H1 (cell line): ENCODE measurements at regions not wholly inside any gene's neighbourhood (a gene's known extent, or its start where the extent isn't known, plus 50 kb on each side); places are given as distances from the start of the nearest gene placed in this dataset.

ENCODE experiments used
- CTCF ChIA-PET: fragments of 300-600 bp; sonication (Branson Sonifier 250); formaldehyde crosslinking; loops from one replicate; lab custom pipeline; 2021; ENCODE audit not compliant: partially characterized antibody; lab: Charles Lee
- POLR2A ChIA-PET: fragments of 300-600 bp; sonication (Branson Sonifier 250); formaldehyde crosslinking; loops from one replicate; lab custom pipeline; 2021; ENCODE audit warnings: inconsistent platforms; ENCODE audit not compliant: partially characterized antibody; lab: Charles Lee
- DNase-seq, 2 experiments: peaks; one replicate each; pipeline versions ENCODE4 v3.0.0 to v3.0.0-alpha.2; 2010 to 2022; ENCODE audit warnings: low spot score in 2 of 2, low read depth in 1 of 2, mixed read lengths in 1 of 2
- FAIRE-seq: peaks from 2 replicates; lab custom pipeline; 2011; peaks lifted over from hg19 to GRCh38; lab: Jason Lieb, UNC
- H2AFZ ChIP-seq: 2 replicates; pipeline ENCODE4 v1.8.1; 2012; ENCODE audit warnings: low read length, inconsistent platforms
- H2AK5ac ChIP-seq: 2 replicates; pipeline ENCODE4 v1.6.1; 2013; ENCODE audit warnings: low read depth, low read length
- H2BK120ac ChIP-seq: replicated peaks from 2 replicates; pipeline ENCODE3; 2013; ENCODE audit warnings: low read depth, low read length, inconsistent platforms
- H2BK12ac ChIP-seq: 2 replicates; pipeline ENCODE4 v1.6.1; 2013; ENCODE audit warnings: low read depth, low read length
- H2BK15ac ChIP-seq: 2 replicates; pipeline ENCODE4 v1.6.1; 2013; ENCODE audit warnings: low read length
- H2BK20ac ChIP-seq: 2 replicates; pipeline ENCODE4 v1.6.1; 2013; ENCODE audit warnings: low read length
- H2BK5ac ChIP-seq: 2 replicates; pipeline ENCODE4 v1.6.1; 2013; ENCODE audit warnings: low read depth, low read length
- H3K14ac ChIP-seq: 2 replicates; pipeline ENCODE4 v1.6.1; 2013; ENCODE audit warnings: inconsistent platforms; ENCODE audit not compliant: insufficient read length
- H3K18ac ChIP-seq: 2 replicates; pipeline ENCODE4 v1.6.1; 2013; ENCODE audit warnings: low read length; ENCODE audit errors: extremely low read depth
- H3K23ac ChIP-seq: 2 replicates; pipeline ENCODE4 v1.6.1; 2013; ENCODE audit warnings: inconsistent platforms; ENCODE audit not compliant: insufficient read length
- H3K23me2 ChIP-seq: 2 replicates; pipeline ENCODE4 v1.6.1; 2013; ENCODE audit warnings: low read depth, low read length
- H3K27ac ChIP-seq: 2 replicates; pipeline ENCODE4 v1.6.1; 2011; ENCODE audit warnings: low read depth, low read length, inconsistent platforms
- H3K27me3 ChIP-seq, 4 experiments: replicated peaks in 1 of 4; 1 replicate in 1 of 4; 2 replicates in 3 of 4; pipeline versions ENCODE4 v1.6.1 to v1.8.1; 2011 to 2013; ENCODE audit warnings: low read length in 3 of 4, mild to moderate bottlenecking in 3 of 4, inconsistent platforms in 2 of 4, mixed read lengths in 2 of 4, moderate library complexity in 1 of 4; ENCODE audit not compliant: control insufficient read depth in 3 of 4, insufficient read depth in 3 of 4; ENCODE audit errors: extremely low read depth in 1 of 4
- H3K36me3 ChIP-seq, 4 experiments: 2 replicates each; pipeline versions ENCODE4 v1.6.1 to v1.8.1; 2011 to 2013; ENCODE audit warnings: mild to moderate bottlenecking in 4 of 4, low read length in 3 of 4, moderate library complexity in 2 of 4, control low read depth in 1 of 4, inconsistent platforms in 1 of 4; ENCODE audit not compliant: insufficient read depth in 4 of 4, control insufficient read depth in 2 of 4
- H3K4ac ChIP-seq: replicated peaks from 2 replicates; pipeline ENCODE3; 2013; ENCODE audit warnings: low read length, low read depth, mixed read lengths, inconsistent platforms; ENCODE audit not compliant: insufficient read length
- H3K4me1 ChIP-seq, 4 experiments: replicated peaks in 1 of 4; 1 replicate in 1 of 4; 2 replicates in 3 of 4; pipeline versions ENCODE4 v1.6.1 to v1.8.1; 2011 to 2013; ENCODE audit warnings: low read length in 3 of 4, inconsistent platforms in 2 of 4, mixed read lengths in 1 of 4; ENCODE audit not compliant: insufficient read depth in 4 of 4, control insufficient read depth in 3 of 4
- H3K4me2 ChIP-seq, 2 experiments: 2 replicates each; pipeline versions ENCODE4 v1.6.1 to v1.8.1; 2011 to 2013; ENCODE audit warnings: low read depth in 2 of 2, low read length in 2 of 2, control low read depth in 1 of 2, inconsistent platforms in 1 of 2, mild to moderate bottlenecking in 1 of 2; ENCODE audit not compliant: insufficient read depth in 1 of 2
- H3K4me3 ChIP-seq, 4 experiments: fragments of 200-600, 300-600 bp in 1 of 4; sonication (generic), shearing (Covaris generic), sonication (Bioruptor Twin) in 1 of 4; 2 replicates each; pipeline versions ENCODE4 v1.5.1 to v1.8.1; 2011 to 2016; ENCODE audit warnings: low read length in 4 of 4, low read depth in 3 of 4, control low read depth in 2 of 4, inconsistent platforms in 2 of 4, mild to moderate bottlenecking in 2 of 4, mixed read lengths in 1 of 4, moderate library complexity in 1 of 4; ENCODE audit not compliant: insufficient read depth in 2 of 4; ENCODE audit errors: extremely low read depth in 1 of 4
- H3K56ac ChIP-seq: replicated peaks from 2 replicates; pipeline ENCODE3; 2013; ENCODE audit warnings: low read depth, mild to moderate bottlenecking, mixed read lengths, low read length, inconsistent platforms; ENCODE audit not compliant: insufficient read length
- H3K79me1 ChIP-seq: 2 replicates; pipeline ENCODE4 v1.6.1; 2013; ENCODE audit warnings: low read depth, low read length, control low read depth
- H3K79me2 ChIP-seq, 2 experiments: 2 replicates each; pipeline versions ENCODE4 v1.6.1 to v1.8.1; 2012 to 2013; ENCODE audit warnings: low read length in 2 of 2, mild to moderate bottlenecking in 2 of 2, inconsistent platforms in 1 of 2; ENCODE audit not compliant: insufficient read depth in 2 of 2, control insufficient read depth in 1 of 2
- H3K9ac ChIP-seq, 4 experiments: replicated peaks in 1 of 4; 1 replicate in 1 of 4; 2 replicates in 3 of 4; pipeline versions ENCODE4 v1.6.1 to v1.8.1; 2011 to 2013; ENCODE audit warnings: low read depth in 3 of 4, low read length in 3 of 4, control low read depth in 2 of 4, mild to moderate bottlenecking in 2 of 4, moderate library complexity in 2 of 4, inconsistent platforms in 1 of 4; ENCODE audit errors: extremely low read depth in 1 of 4
- H3K9me3 ChIP-seq, 2 experiments: 2 replicates each; pipeline versions ENCODE4 v1.6.1 to v1.8.1; 2012 to 2013; ENCODE audit warnings: mild to moderate bottlenecking in 2 of 2, moderate library complexity in 2 of 2, control low read depth in 1 of 2, inconsistent platforms in 1 of 2, low read depth in 1 of 2, low read length in 1 of 2, mixed read lengths in 1 of 2; ENCODE audit not compliant: insufficient read depth in 2 of 2
- H4K20me1 ChIP-seq, 2 experiments: replicated peaks in 1 of 2; 2 replicates each; pipeline versions ENCODE3 to v1.8.1; 2011 to 2013; ENCODE audit warnings: inconsistent platforms in 2 of 2, low read length in 2 of 2, mild to moderate bottlenecking in 1 of 2; ENCODE audit not compliant: insufficient read depth in 2 of 2, control insufficient read depth in 1 of 2
- H4K5ac ChIP-seq: 2 replicates; pipeline ENCODE4 v1.6.1; 2013; ENCODE audit warnings: low read length, low read depth, mixed read lengths, inconsistent platforms; ENCODE audit not compliant: insufficient read length
- H4K8ac ChIP-seq: 2 replicates; pipeline ENCODE4 v1.8.0; 2013; ENCODE audit warnings: mild to moderate bottlenecking, moderate library complexity, low read length, inconsistent platforms; ENCODE audit not compliant: insufficient read depth; ENCODE audit errors: extremely low read depth
- H4K91ac ChIP-seq: replicated peaks from 2 replicates; pipeline ENCODE3; 2013; ENCODE audit warnings: low read length, mixed read lengths, inconsistent platforms; ENCODE audit not compliant: insufficient read length
- ASH2L ChIP-seq: fragments of 200-600, 300-600 bp; sonication (generic); IDR thresholded peaks from one replicate; pipeline ENCODE4 v1.7.1; 2017; ENCODE audit warnings: low read length
- ATF3 ChIP-seq: IDR thresholded peaks from 2 replicates; pipeline ENCODE4 v1.6.1; 2011; ENCODE audit warnings: low read depth, mild to moderate bottlenecking, low read length; ENCODE audit not compliant: insufficient read depth
- CBX8 ChIP-seq: fragments of 300-800, 300-1000 bp; sonication (generic); IDR thresholded peaks from 2 replicates; pipeline ENCODE4 v1.7.1; 2016; ENCODE audit warnings: low read depth, low read length, borderline replicate concordance
- EP300 ChIP-seq, 2 experiments: IDR thresholded peaks; 1 replicate in 1 of 2; 2 replicates in 1 of 2; pipeline ENCODE4 v1.6.1; 2011 to 2012; ENCODE audit warnings: low read depth in 2 of 2, low read length in 2 of 2, mild to moderate bottlenecking in 2 of 2, borderline replicate concordance in 1 of 2, inconsistent platforms in 1 of 2, moderate library complexity in 1 of 2
- JUN ChIP-seq: IDR thresholded peaks from 2 replicates; pipeline ENCODE4 v1.6.1; 2011; ENCODE audit warnings: low read depth, mild to moderate bottlenecking, improper control_type of control experiment, low read length
- KDM5A ChIP-seq: fragments of 200-600 bp; IDR thresholded peaks from 2 replicates; pipeline ENCODE4 v1.7.1; 2012; ENCODE audit warnings: mild to moderate bottlenecking, low read length, inconsistent platforms, mixed read lengths
- POLR2A ChIP-seq, 2 experiments: IDR thresholded peaks; 1 replicate in 1 of 2; 2 replicates in 1 of 2; pipeline ENCODE4 v1.6.1; 2011; ENCODE audit warnings: low read depth in 2 of 2, low read length in 2 of 2, mild to moderate bottlenecking in 2 of 2; ENCODE audit errors: control extremely low read depth in 1 of 2
- POU5F1 ChIP-seq: IDR thresholded peaks from 2 replicates; pipeline ENCODE4 v1.6.1; 2011; ENCODE audit warnings: low read depth, mild to moderate bottlenecking, low read length, moderate library complexity
- RAD21 ChIP-seq, 2 experiments: IDR thresholded peaks in 1 of 2; conservative IDR thresholded peaks in 1 of 2; 2 replicates each; pipeline ENCODE4 v1.6.1; 2011; ENCODE audit warnings: low read depth in 2 of 2, low read length in 2 of 2, improper control_type of control experiment in 1 of 2, inconsistent platforms in 1 of 2, mild to moderate bottlenecking in 1 of 2, moderate library complexity in 1 of 2
- SIN3A ChIP-seq, 2 experiments: IDR thresholded peaks in 1 of 2; conservative IDR thresholded peaks in 1 of 2; 2 replicates each; pipeline ENCODE4 v1.6.1; 2011 to 2012; ENCODE audit warnings: low read length in 2 of 2, improper control_type of control experiment in 1 of 2, low read depth in 1 of 2, mild to moderate bottlenecking in 1 of 2
- SP2 ChIP-seq: IDR thresholded peaks from 2 replicates; pipeline ENCODE4 v1.6.1; 2012; ENCODE audit warnings: mild to moderate bottlenecking, low read length, inconsistent platforms
- SP4 ChIP-seq: IDR thresholded peaks from 2 replicates; pipeline ENCODE4 v1.6.1; 2012; ENCODE audit warnings: low read length, inconsistent platforms
- TAF7 ChIP-seq: optimal IDR thresholded peaks from 2 replicates; pipeline ENCODE3; 2011; ENCODE audit warnings: low read depth, mild to moderate bottlenecking, inconsistent platforms, low read length, moderate library complexity, borderline replicate concordance
- TEAD4 ChIP-seq: IDR thresholded peaks from 2 replicates; pipeline ENCODE4 v1.6.1; 2012; ENCODE audit warnings: low read depth, low read length, inconsistent platforms, mixed read lengths
- YY1 ChIP-seq: IDR thresholded peaks from 2 replicates; pipeline ENCODE4 v1.6.1; 2011; ENCODE audit warnings: low read depth, mild to moderate bottlenecking, low read length
- WGBS, 2 experiments: shearing (Covaris generic) in 1 of 2; methylation state at CpG; one replicate each; pipeline versions ENCODE4 v1.1.6 to v1.1.7; 2013 to 2015; ENCODE audit warnings: low lambda C conversion rate in 2 of 2, mixed read lengths in 2 of 2, inconsistent platforms in 1 of 2, low coverage in 1 of 2, missing lambda C conversion rate in 1 of 2; ENCODE audit not compliant: insufficient replicate concordance in 2 of 2, insufficient coverage in 1 of 2, insufficient read length in 1 of 2; ENCODE audit errors: extremely low coverage in 1 of 2, missing lambda C conversion rate in 1 of 2; 5-methylcytosine and 5-hydroxymethylcytosine counted together

GRCh38 chr3:172573422-172573821 lies 50.2 kb upstream of the TNFSF10 start:
- no peak overlapping the region for H3K23ac ChIP-seq
- no peaks in the 10 kb centered on the region for H3K27me3 ChIP-seq
- no peak overlapping the region for H3K4me2 ChIP-seq
- H3K9ac ChIP-seq = no peak overlapping the region
- no peak overlapping the region for H3K18ac ChIP-seq
- no peaks in the 10 kb centered on the region for H4K20me1 ChIP-seq
- no peaks in the 10 kb centered on the region for H3K36me3 ChIP-seq
- no peak overlapping the region for H2BK5ac ChIP-seq
- no peak overlapping the region for H3K27ac ChIP-seq
- no peak overlapping the region for H2BK20ac ChIP-seq
- H2AFZ ChIP-seq = no peak overlapping the region
- no peaks in the 10 kb centered on the region for H3K79me1 ChIP-seq
- H4K5ac ChIP-seq = no peak overlapping the region
- no peak overlapping the region for H3K14ac ChIP-seq
- no peak overlapping the region for H2BK15ac ChIP-seq
- WGBS, 2 experiments = 100% methylated on average over 1 of the region's 1 CpG; no CpG with 5 or more reads in 1 of the 2 experiments
- H4K91ac ChIP-seq = no peak overlapping the region
- H2BK120ac ChIP-seq = no peak overlapping the region
- H3K9me3 ChIP-seq = 0 out of 4 replicates have a peak, but pooled peaks cover 0 to 2% of the 10 kb centered on the region in 2 experiments
- DNase-seq = no peak
- H3K23me2 ChIP-seq = no peaks in the 10 kb centered on the region
- no peak overlapping the region for H2BK12ac ChIP-seq
- CTCF ChIA-PET = interaction anchor here (1.0 kb wide), 1 partner anchor 112 kb away, joined by 3 read pairs; no protein-coding TSS in a partner anchor
- no peak overlapping the region for H3K56ac ChIP-seq
- no peaks in the 10 kb centered on the region for H3K79me2 ChIP-seq
- POLR2A ChIA-PET = no interaction called here
- no peak overlapping the region for H2AK5ac ChIP-seq
- H3K4me1 ChIP-seq = no peaks in the 10 kb centered on the region
- H4K8ac ChIP-seq = no peak overlapping the region
- no peak for FAIRE-seq
- no peak overlapping the region for H3K4ac ChIP-seq
- H3K4me3 ChIP-seq = no peak overlapping the region
- TF ChIP-seq POU5F1 (no peak), SP2 (no peak), CBX8 (no peak), EP300 (IDR thresholded peaks at IDR 0.05; ENCODE audit: borderline replicate concordance in 1 of 2, low read depth in 2 of 2, low read length in 2 of 2) (no peak), ASH2L (no peak), TAF7 (no peak), SIN3A (conservative IDR thresholded peaks at IDR 0.05 in 1 of 2, IDR thresholded peaks at IDR 0.05 in 1 of 2; ENCODE audit: low read depth in 1 of 2, low read length in 2 of 2) (no peak), JUN (no peak), RAD21 (IDR thresholded peaks at IDR 0.05 in 1 of 2, conservative IDR thresholded peaks at IDR 0.05 in 1 of 2; ENCODE audit: low read depth in 2 of 2, low read length in 2 of 2) (no peak), ATF3 (no peak), YY1 (no peak), SP4 (no peak), KDM5A (no peak), TEAD4 (no peak), POLR2A (IDR thresholded peaks at IDR 0.05; ENCODE audit: control extremely low read depth in 1 of 2, low read depth in 2 of 2, low read length in 2 of 2) (no peak)
